DND-41 (cell line): ENCODE measurements at regions not wholly inside any gene's neighbourhood (a gene's known extent, or its start where the extent isn't known, plus 50 kb on each side); places are given as distances from the start of the nearest gene placed in this dataset.

Experiments used
- ATAC-seq: fragments of 200-7000 bp; cut with Tn5 transposase; 3 replicates; pipeline ENCODE4 v1.9.1; 2021; ENCODE audit warnings: low read depth; ENCODE audit not compliant: insufficient read depth
- DNase-seq: peaks from one replicate; pipeline ENCODE4 v3.0.0-alpha.2; 2020
- H2AFZ ChIP-seq: 2 replicates; pipeline ENCODE4 v1.6.0; 2012; ENCODE audit warnings: low read depth, low read length
- H3K27ac ChIP-seq: 2 replicates; pipeline ENCODE4 v1.5.1; 2012; ENCODE audit warnings: low read length, inconsistent platforms
- H3K27me3 ChIP-seq: fragments of 200-600 bp; sonication (generic); 2 replicates; pipeline ENCODE4 v1.6.0; 2012; ENCODE audit warnings: low read length, mild to moderate bottlenecking, inconsistent platforms; ENCODE audit not compliant: insufficient read depth, poor library complexity
- H3K36me3 ChIP-seq: 2 replicates; pipeline ENCODE4 v1.5.1; 2012; ENCODE audit warnings: low read length, inconsistent platforms; ENCODE audit not compliant: insufficient read depth
- H3K4me1 ChIP-seq: 2 replicates; pipeline ENCODE4 v1.5.1; 2012; ENCODE audit warnings: mild to moderate bottlenecking, low read length; ENCODE audit not compliant: insufficient read depth
- H3K4me2 ChIP-seq: 2 replicates; pipeline ENCODE4 v1.6.0; 2012; ENCODE audit warnings: mild to moderate bottlenecking, moderate library complexity, low read length, inconsistent platforms; ENCODE audit not compliant: insufficient read depth
- H3K4me3 ChIP-seq, 2 experiments: fragments of 200-600 bp in 1 of 2; shearing (Covaris generic) in 1 of 2; 2 replicates each; pipeline ENCODE4 v1.5.1; 2012 to 2016; ENCODE audit warnings: inconsistent platforms in 2 of 2, low read length in 2 of 2, mild to moderate bottlenecking in 2 of 2, low read depth in 1 of 2, moderate library complexity in 1 of 2
- H3K79me2 ChIP-seq: 2 replicates; pipeline ENCODE4 v1.6.0; 2012; ENCODE audit warnings: low read length, inconsistent platforms; ENCODE audit not compliant: insufficient read depth
- H3K9ac ChIP-seq: 2 replicates; pipeline ENCODE4 v1.6.0; 2012; ENCODE audit warnings: low read depth, mild to moderate bottlenecking, inconsistent platforms, low read length, moderate library complexity
- H3K9me3 ChIP-seq: 2 replicates; pipeline ENCODE4 v1.5.1; 2012; ENCODE audit warnings: low read length, moderate library complexity, mild to moderate bottlenecking, inconsistent platforms; ENCODE audit not compliant: insufficient read depth, severe bottlenecking
- H4K20me1 ChIP-seq: 2 replicates; pipeline ENCODE4 v1.6.0; 2012; ENCODE audit warnings: low read length; ENCODE audit not compliant: insufficient read depth
- EZH2 ChIP-seq: IDR thresholded peaks from 3 replicates; pipeline ENCODE4 v1.6.1; 2012; ENCODE audit warnings: borderline replicate concordance, low read depth, mild to moderate bottlenecking, moderate library complexity, low read length, inconsistent platforms; ENCODE audit not compliant: severe bottlenecking
- TF ChIP-seq, protein P1 (sequence below): IDR thresholded peaks from 2 replicates; pipeline ENCODE4 v1.5.1; 2012; ENCODE audit warnings: borderline replicate concordance, low read length, moderate library complexity, mild to moderate bottlenecking; ENCODE audit not compliant: poor library complexity, severe bottlenecking; ENCODE audit errors: extremely low read depth

- no peaks in the 10 kb centered on the region for H3K4me1 ChIP-seq
- DNase-seq (no peak), ATAC-seq (no peak)
- H3K9ac ChIP-seq, result no peak overlapping the region
- H3K27ac ChIP-seq, result no peak overlapping the region
- no peaks in the 10 kb centered on the region for H3K27me3 ChIP-seq
- no peak overlapping the region for H3K4me2 ChIP-seq
- TF ChIP-seq, protein P1, sequence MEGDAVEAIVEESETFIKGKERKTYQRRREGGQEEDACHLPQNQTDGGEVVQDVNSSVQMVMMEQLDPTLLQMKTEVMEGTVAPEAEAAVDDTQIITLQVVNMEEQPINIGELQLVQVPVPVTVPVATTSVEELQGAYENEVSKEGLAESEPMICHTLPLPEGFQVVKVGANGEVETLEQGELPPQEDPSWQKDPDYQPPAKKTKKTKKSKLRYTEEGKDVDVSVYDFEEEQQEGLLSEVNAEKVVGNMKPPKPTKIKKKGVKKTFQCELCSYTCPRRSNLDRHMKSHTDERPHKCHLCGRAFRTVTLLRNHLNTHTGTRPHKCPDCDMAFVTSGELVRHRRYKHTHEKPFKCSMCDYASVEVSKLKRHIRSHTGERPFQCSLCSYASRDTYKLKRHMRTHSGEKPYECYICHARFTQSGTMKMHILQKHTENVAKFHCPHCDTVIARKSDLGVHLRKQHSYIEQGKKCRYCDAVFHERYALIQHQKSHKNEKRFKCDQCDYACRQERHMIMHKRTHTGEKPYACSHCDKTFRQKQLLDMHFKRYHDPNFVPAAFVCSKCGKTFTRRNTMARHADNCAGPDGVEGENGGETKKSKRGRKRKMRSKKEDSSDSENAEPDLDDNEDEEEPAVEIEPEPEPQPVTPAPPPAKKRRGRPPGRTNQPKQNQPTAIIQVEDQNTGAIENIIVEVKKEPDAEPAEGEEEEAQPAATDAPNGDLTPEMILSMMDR, result no peak
- no peak for TF ChIP-seq EZH2
- H4K20me1 ChIP-seq, result no peaks in the 10 kb centered on the region
- H2AFZ ChIP-seq, result no peak overlapping the region
- H3K9me3 ChIP-seq, result no peaks in the 10 kb centered on the region
- no peak overlapping the region for H3K4me3 ChIP-seq
- H3K36me3 ChIP-seq, result no peaks in the 10 kb centered on the region
- H3K79me2 ChIP-seq, result no peaks in the 10 kb centered on the region
Measured at GRCh38 chr2:102091908-102092307, 50.6 kb upstream of the IL1R1 start.

DNA sequence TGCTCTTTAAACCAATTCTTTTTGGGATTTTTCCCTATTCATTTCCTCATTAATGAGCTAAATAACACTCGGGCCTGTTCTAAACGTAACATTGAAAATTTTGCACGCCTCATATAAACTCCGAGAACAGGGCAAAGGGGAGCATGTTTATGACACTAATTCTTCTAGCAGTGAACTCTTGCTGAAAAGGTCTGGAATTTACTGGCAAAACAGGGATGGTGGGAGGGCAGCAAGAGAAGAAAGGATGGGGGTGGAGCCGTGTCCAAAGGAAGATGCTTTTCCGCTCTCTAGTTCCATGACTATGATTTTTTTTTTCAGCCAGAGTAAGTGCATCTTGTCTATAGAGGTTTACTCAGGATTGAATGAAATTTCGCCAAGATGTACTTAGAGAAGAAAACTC, 50.0 kb upstream of the IL1R1 start:
- Histone ChIP-seq H2AFZ (no peak overlapping the region), H3K9me3 (no peaks in the 10 kb centered on the region), H3K4me3 (no peak overlapping the region), H4K20me1 (no peaks in the 10 kb centered on the region), H3K9ac (no peak overlapping the region), H3K27ac (no peak overlapping the region), H3K4me1 (no peaks in the 10 kb centered on the region), H3K27me3 (no peaks in the 10 kb centered on the region), H3K4me2 (no peak overlapping the region), H3K79me2 (no peaks in the 10 kb centered on the region), H3K36me3 (no peaks in the 10 kb centered on the region)
- ATAC-seq, result no peak
- no peak for TF ChIP-seq EZH2
- TF ChIP-seq, protein P1, result no peak
- no peak for DNase-seq
